ENCODE measurements at regions not wholly inside any gene's neighbourhood (a gene's known extent, or its start where the extent isn't known, plus 50 kb on each side); places are given as distances from the start of the nearest gene placed in this dataset.

- TF ChIP-seq RREB1 (CRISPR knock-in tag; IDR thresholded peaks at IDR 0.05) (0 out of 2 replicates have a peak, but pooled peaks have one; percentile 81), FOXJ2 (tag; IDR thresholded peaks at IDR 0.05) (peak; percentile 70), AFF1 (IDR thresholded peaks at IDR 0.05; ENCODE audit: low read depth in 1 of 2, partially characterized antibody in 2 of 2) (peak in 1 of 2 experiments; percentile 74), TCF7 (IDR thresholded peaks at IDR 0.05; ENCODE audit: borderline replicate concordance) (no peak), BMI1 (IDR thresholded peaks at IDR 0.05; ENCODE audit: low read length) (no peak), FUS (optimal IDR thresholded peaks at IDR 0.05; ENCODE audit: low read depth, low read length) (no peak), TARDBP (IDR thresholded peaks at IDR 0.05) (no peak), PCBP2 (IDR thresholded peaks at IDR 0.05; ENCODE audit: low read depth, low read length, poor library complexity, severe bottlenecking) (no peak), NR2C1 (IDR thresholded peaks at IDR 0.05) (no peak), NR2C1 (tag; IDR thresholded peaks at IDR 0.05) (peak; percentile 21; the same call in 1 of the 2 replicates), ZBTB8A (IDR thresholded peaks at IDR 0.05; ENCODE audit: partially characterized antibody) (no peak), ARID1B (IDR thresholded peaks at IDR 0.05) (peak; percentile 97), HMG20B (CRISPR knock-in tag; IDR thresholded peaks at IDR 0.05) (no peak), MED1 (CRISPR knock-in tag; IDR thresholded peaks at IDR 0.05; ENCODE audit: borderline replicate concordance) (no peak), ZMIZ1 (IDR thresholded peaks at IDR 0.05; ENCODE audit: low read depth in 2 of 2, low read length in 2 of 2) (peak in 1 of 2 experiments; percentile 80; a peak in 2 of 4 replicates), DDX20 (tag; IDR thresholded peaks at IDR 0.05; ENCODE audit: low read depth) (no peak), DPF2 (IDR thresholded peaks at IDR 0.05) (peak; percentile 95)
Measured at GRCh38 chr21:14673649-14674048, 127.5 kb upstream of the SAMSN1 start (continued).

Data from K562 (cell line).